Upper lobe of left lung (tissue), 6 donors: ENCODE measurements at regions not wholly inside any gene's neighbourhood (a gene's known extent, or its start where the extent isn't known, plus 50 kb on each side); places are given as distances from the start of the nearest gene placed in this dataset.

Experiments used
- ATAC-seq, 2 donors: fragments of 200-7000 bp; cut with Tn5 transposase; one replicate each; pipeline ENCODE4 v1.9.1; 2022; ENCODE audit warnings: mild to moderate bottlenecking in 2 of 2, moderate library complexity in 2 of 2; ENCODE audit not compliant: low FRiP score in 2 of 2
- DNase-seq, 2 donors: peaks; one replicate each; pipeline ENCODE4 v3.0.0-alpha.2; 2019 to 2020
- H3K27ac ChIP-seq, 4 donors: fragments of 200-600 bp; sonication (generic); one replicate each; pipeline ENCODE4 v1.5.1; 2016 to 2019
- H3K27me3 ChIP-seq, 4 donors: fragments of 200-600 bp; sonication (generic); one replicate each; pipeline ENCODE4 v1.5.1; 2017 to 2019
- H3K36me3 ChIP-seq, 4 donors: fragments of 200-600 bp; sonication (generic); one replicate each; pipeline ENCODE4 v1.5.1; 2016 to 2019
- H3K4me1 ChIP-seq, 4 donors: fragments of 200-600 bp; sonication (generic); one replicate each; pipeline ENCODE4 v1.5.1; 2018 to 2019
- H3K4me3 ChIP-seq, 4 donors: fragments of 200-600 bp; sonication (generic); one replicate each; pipeline ENCODE4 v1.5.1; 2017 to 2019; ENCODE audit warnings: mild to moderate bottlenecking in 2 of 4, moderate library complexity in 1 of 4
- H3K9me3 ChIP-seq, 4 donors: fragments of 200-600 bp; sonication (generic); one replicate each; pipeline ENCODE4 v1.5.1; 2018 to 2019
- EP300 ChIP-seq, 4 donors: sonication (generic); formaldehyde crosslinking; IDR thresholded peaks; one replicate each; pipeline ENCODE4 v1.5.1; 2017; ENCODE audit warnings: antibody characterized with exemption in 4 of 4, control low read depth in 2 of 4
- POLR2A ChIP-seq, 4 donors: fragments of 450-650 bp; IDR thresholded peaks; one replicate each; pipeline ENCODE4 v1.5.1; 2016 to 2017; ENCODE audit warnings: antibody characterized with exemption in 4 of 4, mild to moderate bottlenecking in 2 of 4
- POLR2AphosphoS5 ChIP-seq, 2 donors: sonication (generic); formaldehyde crosslinking; IDR thresholded peaks; one replicate each; pipeline ENCODE4 v1.5.1; 2017; ENCODE audit warnings: antibody characterized with exemption in 2 of 2
- WGBS, 2 donors: methylation state at CpG; one replicate each; pipeline ENCODE4 v1.1.5; 2017 to 2018; 5-methylcytosine and 5-hydroxymethylcytosine counted together
- TF ChIP-seq, protein P1 (sequence below), 6 experiments: fragments of 450-650 bp in 4 of 6; fragments of 200-600 bp in 2 of 6; sonication (generic) in 2 of 6; IDR thresholded peaks; one replicate each; pipeline ENCODE4 v1.5.1; 2016 to 2019; ENCODE audit warnings: antibody characterized with exemption in 6 of 6
- donor health status: DM: no; HTN: no; CAD: no; lungs with moderate emphysema.
- donor health status: DM: no; HTN: yes; CAD: no; lungs with severe emphysema.

GRCh38 chr6:134525190-134525868 is 207.4 kb upstream of the SGK1 start:
- Histone ChIP-seq H3K4me1 (peaks cover 17 to 20% (median 18%) of the 10 kb centered on the region in 4 donors), H3K36me3 (no peaks in the 10 kb centered on the region), H3K27me3 (no peaks in the 10 kb centered on the region), H3K27ac (no peak overlapping the region), H3K4me3 (no peak overlapping the region), H3K9me3 (no peaks in the 10 kb centered on the region)
- TF ChIP-seq POLR2A (IDR thresholded peaks at IDR 0.05) = no peak
- TF ChIP-seq, protein P1, sequence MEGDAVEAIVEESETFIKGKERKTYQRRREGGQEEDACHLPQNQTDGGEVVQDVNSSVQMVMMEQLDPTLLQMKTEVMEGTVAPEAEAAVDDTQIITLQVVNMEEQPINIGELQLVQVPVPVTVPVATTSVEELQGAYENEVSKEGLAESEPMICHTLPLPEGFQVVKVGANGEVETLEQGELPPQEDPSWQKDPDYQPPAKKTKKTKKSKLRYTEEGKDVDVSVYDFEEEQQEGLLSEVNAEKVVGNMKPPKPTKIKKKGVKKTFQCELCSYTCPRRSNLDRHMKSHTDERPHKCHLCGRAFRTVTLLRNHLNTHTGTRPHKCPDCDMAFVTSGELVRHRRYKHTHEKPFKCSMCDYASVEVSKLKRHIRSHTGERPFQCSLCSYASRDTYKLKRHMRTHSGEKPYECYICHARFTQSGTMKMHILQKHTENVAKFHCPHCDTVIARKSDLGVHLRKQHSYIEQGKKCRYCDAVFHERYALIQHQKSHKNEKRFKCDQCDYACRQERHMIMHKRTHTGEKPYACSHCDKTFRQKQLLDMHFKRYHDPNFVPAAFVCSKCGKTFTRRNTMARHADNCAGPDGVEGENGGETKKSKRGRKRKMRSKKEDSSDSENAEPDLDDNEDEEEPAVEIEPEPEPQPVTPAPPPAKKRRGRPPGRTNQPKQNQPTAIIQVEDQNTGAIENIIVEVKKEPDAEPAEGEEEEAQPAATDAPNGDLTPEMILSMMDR (IDR thresholded peaks at IDR 0.05) = no peak
- TF ChIP-seq POLR2AphosphoS5 (IDR thresholded peaks at IDR 0.05) = no peak
- TF ChIP-seq EP300 (IDR thresholded peaks at IDR 0.05) = no peak
- DNase-seq (no peak), ATAC-seq (no peak)

DNA sequence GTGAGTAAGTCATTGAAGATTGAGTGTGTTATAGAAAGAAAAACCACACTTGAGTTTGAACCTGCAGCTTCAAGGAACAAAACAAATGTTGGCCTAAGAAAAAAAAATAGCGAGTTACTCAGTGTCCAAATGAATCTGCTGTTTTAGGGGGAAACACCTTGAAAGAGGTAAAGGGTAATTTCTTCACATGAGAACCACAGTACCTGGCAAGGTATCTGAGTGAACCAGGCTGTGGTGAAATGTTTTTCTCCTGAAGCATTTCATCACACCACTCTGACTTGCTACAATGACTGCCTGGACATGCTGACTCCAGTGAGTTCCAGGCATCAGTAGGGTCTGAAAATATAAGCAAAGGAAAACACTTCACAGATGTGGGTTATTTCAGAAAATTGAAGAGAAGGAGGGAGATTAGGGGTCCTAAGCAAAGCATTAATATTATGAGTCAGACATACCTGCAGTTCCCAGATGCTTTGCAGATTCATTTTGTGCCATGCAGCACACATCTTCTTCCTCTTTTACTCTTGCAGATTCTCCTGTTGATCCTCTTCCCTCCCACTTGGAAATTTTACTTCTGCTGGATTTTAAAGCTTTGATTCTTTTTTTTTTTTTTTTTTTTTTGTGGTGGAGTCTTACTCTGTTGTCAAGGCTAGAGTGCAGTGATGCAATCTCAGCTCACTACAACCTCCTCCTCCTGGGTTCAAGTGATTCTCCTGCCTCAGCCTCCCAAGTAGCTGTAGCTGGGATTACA is 206.2 kb upstream of the SGK1 start:
- Histone ChIP-seq H3K27ac (peak overlapping the region in 1 of 4 donors; percentile 6), H3K9me3 (no peaks in the 10 kb centered on the region), H3K27me3 (no peaks in the 10 kb centered on the region), H3K36me3 (no peaks in the 10 kb centered on the region), H3K4me3 (no peak overlapping the region), H3K4me1 (peaks cover 25 to 29% (median 26%) of the 10 kb centered on the region in 4 donors)
- 71 to 77% methylated on average over 1 of the region's 1 CpG for WGBS, 2 donors
- DNase-seq (peak in 1 of 2 donors; percentile 52), ATAC-seq (no peak)
- TF ChIP-seq, protein P1 (IDR thresholded peaks at IDR 0.05) = no peak
- TF ChIP-seq POLR2AphosphoS5 (IDR thresholded peaks at IDR 0.05) (no peak), EP300 (IDR thresholded peaks at IDR 0.05) (peak in 1 of 4 donors; percentile 35)

DNA sequence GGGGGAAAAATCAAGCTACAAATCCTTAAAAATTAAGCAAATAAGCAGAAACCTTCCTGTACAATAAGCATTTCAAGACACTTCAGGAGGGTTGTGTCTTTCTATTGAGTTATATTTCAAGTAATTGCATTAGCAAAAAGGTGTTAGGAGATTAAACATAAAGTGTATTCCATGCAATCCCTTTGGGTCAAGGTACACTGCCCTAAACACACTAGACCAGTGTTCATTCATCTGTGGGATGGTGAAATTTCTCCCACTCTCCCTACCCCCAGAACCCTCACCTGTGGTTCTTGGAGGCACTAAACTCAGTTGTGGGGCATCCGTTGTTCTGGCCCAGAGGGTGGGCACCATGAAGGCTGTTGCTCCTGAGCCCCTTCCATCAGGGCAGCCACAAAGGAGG is 205.1 kb upstream of the SGK1 start:
- DNase-seq (no peak), ATAC-seq (no peak)
- peaks cover 33 to 39% (median 34%) of the 10 kb centered on the region in 4 donors for H3K4me1 ChIP-seq
- no peaks in the 10 kb centered on the region for H3K27me3 ChIP-seq
- H3K36me3 ChIP-seq = no peaks in the 10 kb centered on the region
- TF ChIP-seq, protein P1 (IDR thresholded peaks at IDR 0.05) = no peak
- no peak for TF ChIP-seq POLR2A (IDR thresholded peaks at IDR 0.05)
- TF ChIP-seq EP300 (IDR thresholded peaks at IDR 0.05) = no peak
- no peak for TF ChIP-seq POLR2AphosphoS5 (IDR thresholded peaks at IDR 0.05)
- no peak overlapping the region for H3K4me3 ChIP-seq
- no peak overlapping the region for H3K27ac ChIP-seq
- WGBS, 2 donors = 88% methylated on average over 1 of the region's 1 CpG; no CpG with 5 or more reads in 1 of the 2 donors
- H3K9me3 ChIP-seq = no peaks in the 10 kb centered on the region

DNA sequence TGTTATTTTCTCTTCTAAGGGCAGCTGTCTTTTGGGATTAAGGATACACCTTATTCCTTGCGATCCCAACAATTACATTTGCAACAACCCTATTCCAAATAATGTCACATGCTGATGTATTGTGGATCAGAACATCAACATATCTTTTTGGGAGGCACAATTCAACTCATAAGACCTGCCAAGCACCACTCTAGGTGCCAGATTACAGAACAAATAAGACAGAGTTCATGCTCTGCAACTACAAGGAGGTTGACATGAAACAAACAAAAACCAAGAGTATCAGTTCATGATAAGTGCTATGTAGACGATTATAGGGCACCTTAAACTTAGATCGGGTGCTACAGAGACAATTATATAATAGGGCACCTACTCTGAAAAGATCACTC is 203.2 kb upstream of the SGK1 start:
- H3K4me3 ChIP-seq = no peak overlapping the region
- WGBS, 2 donors = 71% methylated on average over 3 of the region's 3 CpGs
- no peaks in the 10 kb centered on the region for H3K9me3 ChIP-seq
- no peaks in the 10 kb centered on the region for H3K27me3 ChIP-seq
- H3K36me3 ChIP-seq = no peaks in the 10 kb centered on the region
- DNase-seq (no peak), ATAC-seq (no peak)
- TF ChIP-seq POLR2A (IDR thresholded peaks at IDR 0.05) (no peak), POLR2AphosphoS5 (IDR thresholded peaks at IDR 0.05) (no peak), EP300 (IDR thresholded peaks at IDR 0.05) (no peak)
- TF ChIP-seq, protein P1 (IDR thresholded peaks at IDR 0.05) = no peak
- H3K4me1 ChIP-seq = peaks cover 48 to 53% (median 51%) of the 10 kb centered on the region in 4 donors
- H3K27ac ChIP-seq = peak overlapping the region in 1 of 4 donors; percentile 22
